DMS53 (cell line): ENCODE measurements at regions not wholly inside any gene's neighbourhood (a gene's known extent, or its start where the extent isn't known, plus 50 kb on each side); places are given as distances from the start of the nearest gene placed in this dataset.
"Not testable (repeated sequence)": the region's sequence is repeated elsewhere in the genome, so short reads cannot be mapped to it uniquely, and the experiment has no call there.

Source experiments
- DNase-seq: peaks from one replicate; lab custom pipeline; 2025; lab: John Stamatoyannopoulos, UW

DNA sequence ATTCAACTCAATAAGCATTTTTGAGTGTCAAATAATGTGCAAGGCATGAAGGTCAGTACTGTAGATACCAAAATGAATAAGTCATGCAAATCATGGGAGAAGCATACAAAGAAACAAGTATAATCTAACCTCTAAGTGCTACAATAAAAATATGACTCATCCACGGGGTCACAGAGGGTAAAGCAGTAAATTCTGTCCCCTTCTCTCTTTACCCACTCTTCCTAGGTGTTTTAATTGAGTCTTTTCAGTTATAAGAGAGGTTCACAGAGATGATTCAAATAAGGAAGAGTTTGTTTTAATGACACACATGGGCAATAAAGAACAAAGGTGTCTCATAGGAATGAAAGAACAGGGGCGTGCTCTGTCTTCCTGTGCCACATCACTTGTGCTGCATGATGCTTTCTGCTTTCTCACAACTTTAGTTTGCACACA, 71.5 kb upstream of the DAAM1 start:
- peak; percentile 74 for DNase-seq

GRCh38 chr14:59117754-59118528, 70.5 kb upstream of the DAAM1 start:
- peak; percentile 49 for DNase-seq

- DNase-seq = no peak
Measured at GRCh38 chr14:59120921-59121320, 67.5 kb upstream of the DAAM1 start.

- DNase-seq = no peak
Measured at GRCh38 chr14:59123531-59123930, 64.9 kb upstream of the DAAM1 start.

DNA sequence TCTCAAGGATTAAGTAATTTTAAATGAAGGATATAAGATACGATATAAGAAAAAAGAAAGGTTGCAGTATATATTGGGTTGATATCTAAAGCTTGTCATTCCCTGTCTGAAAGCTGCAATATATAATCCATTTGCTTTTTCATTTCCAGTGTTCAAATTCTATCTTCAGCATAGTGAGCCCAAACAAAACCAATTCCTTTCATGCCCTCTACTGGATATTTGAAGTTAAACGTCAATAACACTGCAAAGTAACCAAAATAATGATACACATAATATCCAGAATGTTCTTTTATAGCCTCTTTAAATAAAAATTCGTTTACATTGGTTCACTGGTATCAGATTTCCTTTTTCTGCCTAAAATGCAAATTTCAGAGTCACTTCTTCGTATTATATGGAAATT, 64.5 kb upstream of the DAAM1 start:
- DNase-seq = peak; percentile 42

DNA sequence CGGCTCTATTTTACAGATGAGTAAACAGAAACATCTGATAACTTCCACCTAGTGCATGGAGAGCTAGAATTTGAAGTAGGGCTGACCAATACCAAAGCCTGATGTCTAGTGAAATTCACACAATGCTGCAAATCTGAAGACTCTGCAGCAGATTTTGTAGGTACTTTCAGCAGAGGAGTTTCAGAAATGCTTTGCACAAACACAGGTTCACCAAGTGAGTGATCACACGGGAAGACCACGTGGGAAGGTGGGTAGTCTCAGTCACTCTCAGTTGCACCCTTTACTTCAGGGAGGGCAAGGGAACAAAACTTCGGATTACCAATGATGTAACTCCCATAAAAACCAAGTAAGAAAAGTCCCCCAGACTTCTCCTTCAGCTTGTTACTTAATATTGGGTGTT, 63.3 kb upstream of the DAAM1 start:
- DNase-seq = no peak

DNA sequence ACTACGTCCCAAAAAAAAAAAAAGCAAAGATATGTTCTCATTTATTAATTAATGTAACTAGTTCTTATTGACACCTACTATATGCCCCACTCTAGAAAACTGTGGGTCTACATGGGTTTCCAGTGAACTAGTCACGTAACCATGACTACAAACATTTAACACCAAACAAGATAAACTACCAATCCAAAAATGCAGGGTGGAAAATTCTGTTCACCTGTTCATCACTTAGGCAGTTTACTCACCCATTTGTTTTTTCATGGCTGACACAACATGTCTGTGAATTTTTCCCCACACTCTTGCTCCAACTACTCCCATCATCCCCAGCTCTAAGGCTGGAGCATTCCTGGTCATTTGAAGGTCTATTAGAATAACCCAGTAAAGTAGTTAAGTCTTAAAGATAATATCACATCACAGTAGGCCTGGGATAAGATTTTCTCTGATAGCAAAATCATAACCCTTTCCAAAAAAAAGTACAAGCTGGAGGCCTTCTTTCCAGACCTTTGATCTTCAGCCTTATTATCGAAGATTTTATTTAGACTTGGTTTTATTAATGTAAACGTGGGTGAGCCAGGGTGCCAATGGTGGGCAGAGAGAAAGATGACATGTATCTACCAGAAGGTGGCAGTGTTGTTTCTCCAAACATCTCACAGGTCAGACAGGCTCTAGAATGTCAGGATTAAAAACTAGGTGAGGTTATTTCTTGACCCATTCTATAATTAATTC, 61.6 kb upstream of the DAAM1 start:
- peak; percentile 74 for DNase-seq

DNA sequence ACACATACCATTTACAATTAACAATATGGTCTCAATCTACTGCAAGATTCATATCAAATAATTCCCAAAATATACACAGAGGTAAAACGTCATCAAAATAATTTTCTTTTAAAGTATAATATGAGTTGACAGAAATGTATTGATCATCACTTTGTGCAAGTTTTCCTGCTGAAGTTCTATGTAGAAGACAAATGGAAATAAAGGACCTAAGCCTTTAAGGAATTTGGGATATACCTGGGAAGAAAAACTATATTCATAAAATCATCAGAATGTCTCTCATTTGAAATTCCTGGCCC, 61.1 kb upstream of the DAAM1 start:
- DNase-seq = no peak

- DNase-seq = no peak
Measured at GRCh38 chr14:59130462-59130861, 58.0 kb upstream of the DAAM1 start.

DNA sequence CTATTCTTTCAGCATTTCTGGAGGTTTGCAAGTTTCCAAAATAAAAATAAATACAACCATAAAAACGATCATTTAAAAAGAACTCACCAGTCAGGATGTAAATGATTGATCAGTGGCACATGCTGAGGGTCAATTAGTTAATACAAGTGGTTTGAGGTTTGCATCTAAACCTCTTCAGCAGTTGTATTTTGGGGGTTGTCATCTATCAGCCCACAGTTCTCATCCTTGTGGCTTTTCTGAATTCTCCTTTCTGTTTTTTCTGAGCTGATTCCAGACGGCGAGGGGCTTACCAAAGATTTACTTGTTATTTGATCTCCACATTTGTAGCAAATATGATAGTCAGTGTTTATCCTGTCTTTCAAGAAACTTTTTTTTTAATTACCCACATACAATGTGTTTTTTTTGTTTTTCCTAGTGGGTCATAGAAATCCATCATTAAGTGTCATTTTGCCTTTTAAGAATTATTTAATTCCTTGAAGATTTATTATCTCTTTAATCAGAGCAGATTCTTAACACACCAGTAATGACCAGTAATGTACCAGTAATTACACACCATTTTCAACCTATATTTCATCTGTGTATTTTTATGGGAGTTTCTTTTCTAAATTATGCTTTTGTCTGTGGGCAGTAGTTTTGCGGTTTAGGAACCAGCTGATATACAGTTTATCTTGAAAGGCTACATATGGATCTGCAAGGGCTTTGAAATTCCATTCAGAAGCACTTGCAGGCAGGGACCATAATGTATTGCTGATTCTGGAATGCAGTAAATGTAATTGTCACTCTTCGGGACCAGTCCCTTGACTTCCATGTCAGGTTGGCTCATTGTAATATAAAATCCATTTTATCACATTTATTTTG, 56.3 kb upstream of the DAAM1 start:
- no peak for DNase-seq

GRCh38 chr14:59132796-59133494, 55.5 kb upstream of the DAAM1 start:
- DNase-seq = no peak

- no peak for DNase-seq
Measured at GRCh38 chr14:59133709-59134108, 54.8 kb upstream of the DAAM1 start.

GRCh38 chr14:59134307-59134706, 54.2 kb upstream of the DAAM1 start:
- DNase-seq = no peak

DNA sequence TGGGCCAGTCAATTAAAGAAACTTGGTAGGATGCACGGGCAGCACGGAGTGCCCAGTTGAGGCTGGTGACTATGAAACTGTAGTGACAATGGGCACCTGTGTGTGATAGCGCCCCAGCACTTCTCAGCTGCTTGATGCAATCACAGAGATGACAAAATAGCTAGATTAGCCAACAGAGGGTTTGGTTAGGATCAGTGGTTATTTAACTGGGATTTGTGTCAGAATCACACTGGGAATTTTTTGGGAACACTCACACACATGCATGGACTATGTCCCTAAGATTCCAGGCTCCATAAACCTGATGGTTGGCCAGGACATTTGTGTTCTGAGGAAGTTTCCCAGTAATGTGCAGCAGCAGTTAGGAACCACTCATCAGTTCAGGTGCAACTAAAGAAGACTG, 51.2 kb upstream of the DAAM1 start:
- DNase-seq = no peak

GRCh38 chr14:59138576-59138975, 49.9 kb upstream of the DAAM1 start:
- DNase-seq = not testable (repeated sequence)
